Type B pancreatic cell (in vitro differentiated cells): ENCODE measurements at regions not wholly inside any gene's neighbourhood (a gene's known extent, or its start where the extent isn't known, plus 50 kb on each side); places are given as distances from the start of the nearest gene placed in this dataset.
"Not testable (repeated sequence)": the region's sequence is repeated elsewhere in the genome, so short reads cannot be mapped to it uniquely, and the experiment has no call there.

Experiments
- DNase-seq: peaks from one replicate; pipeline ENCODE4 v3.0.0; 2021; ENCODE audit warnings: mixed read lengths; ENCODE audit not compliant: unreplicated experiment; ENCODE audit errors: extremely low spot score
- H3K27ac Mint-ChIP-seq: 2 replicates; pipeline ENCODE4 v1.8.0; 2021; ENCODE audit warnings: mild to moderate bottlenecking, mixed read lengths
- H3K27me3 Mint-ChIP-seq: 2 replicates; pipeline ENCODE4 v1.8.0; 2021; ENCODE audit warnings: mixed read lengths
- H3K36me3 Mint-ChIP-seq: 2 replicates; pipeline ENCODE4 v1.8.0; 2021; ENCODE audit warnings: mixed read lengths
- H3K4me1 Mint-ChIP-seq: one replicate; pipeline ENCODE4 v1.8.0; 2021; ENCODE audit warnings: mixed read lengths; ENCODE audit not compliant: unreplicated experiment
- H3K4me3 Mint-ChIP-seq: 2 replicates; pipeline ENCODE4 v1.8.0; 2021; ENCODE audit warnings: mild to moderate bottlenecking, mixed read lengths
- H3K9me3 Mint-ChIP-seq: 2 replicates; pipeline ENCODE4 v1.8.0; 2021; ENCODE audit warnings: mixed read lengths
- CTCF ChIP-seq: fragments of 200-600 bp; sonication (generic); conservative IDR thresholded peaks from 2 replicates; pipeline ENCODE4 v1.5.0; 2021; ENCODE audit warnings: antibody characterized with exemption, mild to moderate bottlenecking

- DNase-seq: no peak
- no peaks in the 10 kb centered on the region for H3K36me3 Mint-ChIP-seq
- no peak overlapping the region for H3K4me3 Mint-ChIP-seq
- peaks cover 11% of the 10 kb centered on the region for H3K27me3 Mint-ChIP-seq
- peaks cover 10% of the 10 kb centered on the region for H3K9me3 Mint-ChIP-seq
- no peak for TF ChIP-seq CTCF
- H3K27ac Mint-ChIP-seq: no peak overlapping the region
- no peaks in the 10 kb centered on the region for H3K4me1 Mint-ChIP-seq
Observed at GRCh38 chr20:4325548-4326187, 76.6 kb upstream of the ADRA1D start.

GRCh38 chr20:4324611-4325243, 75.6 kb upstream of the ADRA1D start:
- no peaks in the 10 kb centered on the region for H3K4me1 Mint-ChIP-seq

GRCh38 chr20:4322499-4322898, 73.4 kb upstream of the ADRA1D start:
- Mint-ChIP-seq H3K27me3 (peaks cover 15% of the 10 kb centered on the region), H3K9me3 (peaks cover 16% of the 10 kb centered on the region), H3K27ac (no peak overlapping the region), H3K36me3 (no peaks in the 10 kb centered on the region), H3K4me1 (no peaks in the 10 kb centered on the region), H3K4me3 (no peak overlapping the region)
- TF ChIP-seq CTCF: no peak
- peak; percentile 3 for DNase-seq

More at GRCh38 chr20:4324611-4325243, 75.6 kb upstream of the ADRA1D start:
- DNase-seq: no peak
- H3K9me3 Mint-ChIP-seq: peaks cover 16% of the 10 kb centered on the region
- no peak overlapping the region for H3K4me3 Mint-ChIP-seq
- H3K36me3 Mint-ChIP-seq: no peaks in the 10 kb centered on the region
- TF ChIP-seq CTCF: no peak
- no peak overlapping the region for H3K27ac Mint-ChIP-seq
- H3K27me3 Mint-ChIP-seq: peaks cover 11% of the 10 kb centered on the region

GRCh38 chr20:4320291-4320690, 71.2 kb upstream of the ADRA1D start:
- H3K27me3 Mint-ChIP-seq: peaks cover 18% of the 10 kb centered on the region
- H3K4me3 Mint-ChIP-seq: no peak overlapping the region
- H3K4me1 Mint-ChIP-seq: no peaks in the 10 kb centered on the region
- H3K36me3 Mint-ChIP-seq: no peaks in the 10 kb centered on the region
- H3K9me3 Mint-ChIP-seq: peaks cover 24% of the 10 kb centered on the region
- no peak for TF ChIP-seq CTCF
- H3K27ac Mint-ChIP-seq: no peak overlapping the region
- DNase-seq: no peak

GRCh38 chr20:4318891-4319290, 69.8 kb upstream of the ADRA1D start:
- H3K4me1 Mint-ChIP-seq: no peaks in the 10 kb centered on the region

GRCh38 chr20:4310616-4311015, 61.5 kb upstream of the ADRA1D start:
- not testable (repeated sequence) for H3K36me3 Mint-ChIP-seq, H3K9me3 Mint-ChIP-seq, H3K4me1 Mint-ChIP-seq, H3K27ac Mint-ChIP-seq, DNase-seq, H3K4me3 Mint-ChIP-seq
- H3K27me3 Mint-ChIP-seq: peaks cover 20% of the 10 kb centered on the region

More at GRCh38 chr20:4318891-4319290, 69.8 kb upstream of the ADRA1D start:
- H3K27ac Mint-ChIP-seq: no peak overlapping the region
- no peak overlapping the region for H3K4me3 Mint-ChIP-seq
- no peak for TF ChIP-seq CTCF
- peaks cover 15% of the 10 kb centered on the region for H3K27me3 Mint-ChIP-seq
- DNase-seq: no peak
- H3K36me3 Mint-ChIP-seq: no peaks in the 10 kb centered on the region
- H3K9me3 Mint-ChIP-seq: peaks cover 24% of the 10 kb centered on the region
